GM04503 (cell line): ENCODE measurements at regions not wholly inside any gene's neighbourhood (a gene's known extent, or its start where the extent isn't known, plus 50 kb on each side); places are given as distances from the start of the nearest gene placed in this dataset.
"Not testable (repeated sequence)": the region's sequence is repeated elsewhere in the genome, so short reads cannot be mapped to it uniquely, and the experiment has no call there.

Experiments
- DNase-seq: peaks from one replicate; pipeline ENCODE4 v3.0.0-alpha.2; 2012; ENCODE audit warnings: low read depth

DNA sequence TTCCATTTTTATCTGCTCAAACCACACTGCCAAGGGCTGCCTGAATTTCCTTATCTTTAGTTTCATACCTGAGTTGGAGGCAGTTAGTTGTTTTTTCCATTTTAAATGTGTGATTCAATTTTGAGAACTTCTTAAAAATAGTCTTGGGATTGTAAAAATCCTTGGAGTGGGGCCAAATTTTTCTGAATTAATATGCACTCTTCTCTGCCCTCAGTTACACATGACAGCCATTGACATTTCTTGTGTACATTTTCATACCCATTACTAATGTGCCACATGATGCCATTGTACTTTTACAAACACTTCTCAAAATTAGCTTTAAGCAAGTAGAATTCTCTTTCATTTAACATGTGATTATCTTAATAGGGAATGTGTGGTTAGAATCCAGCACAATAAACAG lies 141.7 kb downstream of the C3orf38 start:
- DNase-seq, result no peak

DNA sequence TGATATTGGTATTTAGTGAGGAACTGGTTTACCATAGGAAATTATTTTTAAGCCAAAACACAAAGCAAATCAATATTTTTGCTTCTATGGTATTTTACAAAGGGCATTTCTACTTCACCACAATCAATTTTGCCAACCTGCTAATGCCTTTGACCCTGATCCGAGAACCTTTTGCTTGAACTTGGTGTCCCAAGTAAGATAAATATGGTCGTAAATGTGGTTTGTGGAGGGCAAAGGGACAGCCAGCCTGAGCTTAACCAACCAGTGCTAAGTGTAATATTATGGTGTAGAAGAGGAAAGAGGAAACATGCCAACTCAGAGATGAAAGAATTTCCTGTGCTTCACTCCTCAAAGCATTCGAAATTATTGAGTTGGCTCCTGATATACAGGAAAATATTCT lies 148.4 kb downstream of the C3orf38 start:
- DNase-seq, result no peak

DNA sequence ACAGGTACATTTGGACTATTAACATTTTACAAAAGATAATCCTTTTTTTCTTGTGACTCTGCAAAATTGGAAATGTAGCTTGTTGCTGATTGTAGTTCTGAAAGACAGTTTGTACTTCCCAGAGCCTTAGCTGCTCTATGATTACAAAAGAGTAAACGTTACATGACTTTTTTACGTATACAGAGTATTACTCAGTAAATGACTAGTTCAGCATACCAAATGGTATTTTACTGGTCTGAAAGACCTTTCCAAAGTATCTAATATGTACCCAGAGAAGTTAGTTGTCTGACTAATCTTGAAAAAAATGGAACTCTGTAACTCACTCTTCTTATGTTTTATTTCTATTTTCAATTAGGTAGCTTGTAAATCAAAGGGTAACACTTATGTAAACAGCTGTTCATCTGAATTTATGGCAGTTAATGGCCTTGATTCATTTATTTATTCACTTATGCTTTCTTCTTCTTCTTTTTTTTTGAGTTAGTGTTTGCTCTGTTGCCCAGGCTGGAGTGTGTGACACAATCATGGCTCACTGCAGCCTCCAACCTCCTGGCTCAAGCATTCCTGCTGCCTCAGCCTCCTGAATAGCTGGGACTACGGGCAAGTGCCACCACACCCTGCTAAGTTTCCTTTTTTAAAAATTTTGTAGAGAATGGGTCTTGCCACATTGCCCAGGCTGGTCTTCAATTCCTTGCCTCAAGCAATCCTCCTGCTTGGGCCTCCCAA lies 151.7 kb downstream of the C3orf38 start:
- DNase-seq, result no peak

DNA sequence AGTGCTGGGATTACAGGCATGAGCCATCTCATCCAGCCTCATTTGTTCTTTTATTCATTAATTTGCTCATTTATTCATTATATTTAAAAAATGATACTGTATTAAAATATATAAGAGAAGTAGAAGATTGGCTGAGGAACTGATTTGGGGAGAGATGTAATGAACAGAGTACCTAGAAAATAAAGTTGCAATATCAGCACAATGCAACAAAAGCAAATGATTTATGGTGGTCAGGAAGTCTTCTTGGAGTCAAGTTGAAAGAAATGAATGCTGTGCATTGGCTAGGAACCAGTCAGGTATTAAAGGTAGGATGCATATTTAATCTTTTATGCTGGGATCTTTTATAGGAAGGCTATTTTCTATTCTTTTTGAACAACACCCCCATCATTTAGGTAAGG lies 152.2 kb downstream of the C3orf38 start:
- DNase-seq, result no peak

DNA sequence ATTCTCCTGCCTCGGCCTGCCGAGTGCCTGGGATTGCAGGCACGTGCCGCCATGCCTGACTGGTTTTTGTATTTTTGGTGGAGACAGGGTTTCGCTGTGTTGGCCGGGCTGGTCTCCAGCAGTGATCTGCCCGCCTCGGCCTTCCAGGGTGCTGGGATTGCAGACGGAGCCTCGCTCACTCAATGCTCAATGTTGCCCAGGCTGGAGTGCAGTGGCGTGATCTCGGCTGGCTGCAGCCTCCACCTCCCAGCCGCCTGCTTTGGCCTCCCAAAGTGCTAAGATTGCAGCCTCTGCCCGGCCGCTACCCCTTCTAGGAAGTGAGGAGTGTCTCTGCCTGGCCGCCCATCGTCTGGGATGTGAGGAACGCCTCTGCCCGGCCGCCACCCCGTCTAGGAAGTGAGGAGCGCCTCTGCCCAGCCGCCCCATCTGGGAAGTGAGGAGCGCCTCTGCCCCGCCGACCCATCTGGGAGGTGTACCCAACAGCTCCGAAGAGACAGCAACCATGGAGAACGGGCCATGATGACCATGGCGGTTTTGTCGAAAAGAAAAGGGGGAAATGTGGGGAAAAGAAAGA lies 153.7 kb downstream of the C3orf38 start:
- DNase-seq, result not testable (repeated sequence)

DNA sequence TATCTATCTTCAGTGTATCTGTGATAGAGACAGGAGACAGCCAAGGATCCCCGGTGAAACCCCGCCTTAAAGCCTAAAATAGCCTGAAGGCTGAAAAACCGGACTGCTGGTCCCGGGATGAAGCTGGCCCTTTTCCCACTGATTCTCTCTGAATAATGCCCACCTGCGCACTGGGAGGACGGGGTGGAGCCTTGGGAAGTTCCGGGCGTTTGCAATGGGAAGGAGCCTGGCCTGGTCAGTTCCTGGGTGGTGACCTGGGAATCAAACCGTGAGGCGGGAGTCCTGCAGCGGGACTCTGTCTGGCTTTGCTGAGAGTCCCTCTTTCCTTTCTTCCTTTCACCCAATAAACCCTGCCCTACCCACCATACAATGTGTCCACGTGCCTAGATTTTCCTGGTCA lies 157.9 kb downstream of the C3orf38 start:
- DNase-seq, result no peak

DNA sequence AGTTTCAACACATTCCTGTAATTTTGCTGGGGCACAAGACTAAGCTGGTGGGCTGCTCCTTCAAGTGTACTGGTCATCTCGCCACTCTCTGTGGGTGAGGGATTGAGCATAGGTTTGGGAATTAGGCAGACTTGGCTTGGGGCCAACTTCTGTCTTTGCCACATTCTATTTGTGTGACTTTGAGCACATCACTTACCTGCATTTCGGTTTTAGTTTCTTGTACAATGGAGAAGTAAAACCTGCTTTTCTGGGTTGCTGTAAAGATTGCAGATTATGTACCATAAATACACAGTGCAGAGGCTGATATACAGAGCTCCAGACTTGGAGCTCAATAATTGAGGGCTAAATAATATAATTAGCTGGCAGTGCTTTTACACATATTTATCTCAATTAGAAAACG lies 162.1 kb downstream of the C3orf38 start:
- DNase-seq, result no peak

DNA sequence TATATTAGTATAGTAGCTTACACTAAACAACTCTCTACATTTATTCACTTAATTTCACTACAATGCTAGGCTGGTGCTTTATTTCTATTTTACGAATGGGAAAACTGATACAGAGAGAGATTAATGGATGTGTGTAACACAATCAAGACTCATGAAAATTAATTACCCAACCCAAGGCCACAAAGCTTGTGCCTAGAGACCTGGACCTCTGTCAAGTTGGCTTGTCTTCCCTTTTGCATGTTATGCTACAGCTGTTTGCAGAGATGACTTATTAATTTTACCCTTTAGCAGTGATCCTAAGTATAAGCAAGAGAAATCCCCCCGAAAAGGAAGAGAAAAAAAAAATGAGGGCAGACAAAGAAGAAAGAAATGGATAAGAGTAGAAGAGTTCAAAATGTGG lies 162.5 kb downstream of the C3orf38 start:
- DNase-seq, result no peak

DNA sequence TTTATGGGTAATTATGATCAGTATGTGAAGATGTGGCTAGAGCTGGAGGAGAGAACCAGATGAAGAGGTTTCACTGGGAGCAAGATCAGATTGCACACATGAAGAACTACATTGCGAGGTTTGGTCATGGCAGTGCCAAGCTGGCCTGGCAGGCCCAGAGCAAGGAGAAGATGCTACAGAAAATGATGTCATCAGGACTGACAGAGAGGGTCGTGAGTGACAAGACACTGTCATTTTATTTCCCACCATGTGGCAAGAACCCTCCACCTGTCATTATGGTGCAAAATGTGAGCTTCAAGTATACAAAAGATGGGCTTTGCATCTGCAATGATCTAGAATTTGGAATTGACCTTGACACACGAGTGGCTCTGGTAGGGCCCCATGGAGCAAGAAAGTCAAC lies 168.3 kb downstream of the C3orf38 start:
- no peak for DNase-seq

DNA sequence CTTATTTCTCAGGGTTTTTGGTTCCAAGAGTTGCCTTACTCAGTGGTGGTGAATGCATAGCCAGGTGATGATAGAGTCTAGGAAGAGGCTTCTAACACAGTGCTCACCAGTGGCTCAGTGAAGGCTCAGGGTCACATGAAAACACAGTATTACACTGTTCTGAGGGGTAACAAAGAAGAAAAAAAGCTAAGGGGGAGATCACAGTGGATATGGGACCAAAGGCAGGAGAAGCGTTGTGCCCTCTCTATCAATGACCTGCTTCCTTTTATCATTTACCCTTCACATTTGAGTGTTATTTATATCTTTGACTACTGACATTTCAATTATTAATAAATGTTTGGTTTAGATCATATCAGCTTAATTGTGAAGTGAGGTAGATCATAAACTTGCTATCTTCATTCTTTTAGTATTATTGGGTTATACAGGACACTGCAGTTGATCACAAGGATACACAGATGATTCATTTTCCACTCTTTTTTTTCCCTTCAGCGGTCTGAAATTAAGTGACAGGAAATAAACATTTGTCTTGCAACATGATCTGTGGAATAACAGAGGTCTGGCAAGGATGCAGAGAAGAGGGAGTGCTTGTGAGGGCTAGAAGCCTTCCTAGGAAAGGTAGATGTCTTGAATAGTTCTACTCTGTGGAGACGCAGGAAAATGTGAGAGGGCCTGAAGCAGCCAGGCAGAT lies 171.7 kb downstream of the C3orf38 start:
- no peak for DNase-seq

DNA sequence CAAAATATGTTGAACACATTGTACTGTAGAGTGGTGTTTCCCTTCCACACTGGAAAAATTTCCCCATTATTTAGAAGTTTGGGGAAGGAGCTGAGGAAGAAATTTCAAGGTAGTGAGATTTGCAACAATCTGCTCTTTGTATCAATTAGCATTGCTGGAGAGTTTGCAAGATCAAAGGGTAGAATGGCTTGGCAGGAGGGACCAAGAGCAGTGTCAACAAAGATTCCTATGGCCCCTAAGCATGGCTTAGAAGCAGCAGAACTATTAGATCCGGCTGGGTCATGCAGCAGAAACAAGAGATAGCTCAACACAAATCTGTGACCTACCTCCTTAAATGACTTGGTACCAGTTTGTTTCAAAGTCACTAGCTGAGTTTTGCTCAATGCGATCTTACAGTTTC lies 175.0 kb downstream of the C3orf38 start:
- DNase-seq, result no peak

DNA sequence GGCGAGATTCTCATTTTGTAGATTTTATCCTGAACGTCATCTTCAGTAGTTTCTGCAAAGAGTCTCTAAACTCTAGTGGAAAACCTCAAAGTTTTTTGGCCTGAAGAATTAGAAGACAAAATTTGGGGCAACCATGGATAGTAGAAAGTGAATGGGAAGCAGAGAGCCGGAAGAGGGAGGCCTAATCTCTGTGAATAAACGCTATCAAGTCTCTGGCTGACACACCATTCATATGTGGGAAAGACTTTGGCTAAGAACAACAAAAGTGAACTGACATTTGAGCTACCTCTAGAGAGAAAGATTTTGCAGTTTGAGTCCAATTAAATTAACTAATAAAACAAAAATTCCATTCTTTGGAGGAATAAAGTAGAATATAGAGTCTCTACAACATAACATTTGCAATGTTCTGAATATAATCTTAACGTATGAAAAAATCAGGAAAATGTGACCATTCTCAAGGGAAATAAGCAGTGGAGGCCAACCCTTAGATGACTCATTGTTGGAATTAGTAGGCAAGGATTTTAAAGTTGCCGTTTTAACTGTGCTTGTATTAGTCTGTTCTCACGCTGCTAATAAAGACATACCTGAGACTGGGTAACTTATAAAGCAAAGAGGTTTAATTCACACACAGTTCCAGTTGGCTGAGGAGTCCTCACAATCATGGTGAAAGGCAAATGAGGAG lies 184.6 kb downstream of the C3orf38 start:
- no peak for DNase-seq

DNA sequence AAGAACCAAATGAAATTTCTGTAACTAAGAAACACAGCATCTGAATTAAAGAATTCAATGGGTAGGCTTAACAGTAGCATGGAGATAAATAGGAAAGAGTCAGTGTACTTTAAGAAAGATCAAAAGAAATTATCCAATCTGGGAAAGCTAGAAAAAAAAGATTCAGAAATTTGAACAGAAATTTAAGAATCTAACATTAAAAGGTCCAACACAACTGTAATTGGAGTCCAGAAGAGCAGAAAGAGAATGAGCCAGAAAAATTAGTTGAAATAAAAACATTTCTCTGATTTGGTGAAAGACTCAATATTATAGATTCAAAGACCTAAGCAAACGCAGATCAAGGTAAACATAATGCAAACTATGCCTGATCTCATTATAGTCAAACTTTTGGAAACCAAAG lies 187.1 kb downstream of the C3orf38 start:
- DNase-seq, result no peak

DNA sequence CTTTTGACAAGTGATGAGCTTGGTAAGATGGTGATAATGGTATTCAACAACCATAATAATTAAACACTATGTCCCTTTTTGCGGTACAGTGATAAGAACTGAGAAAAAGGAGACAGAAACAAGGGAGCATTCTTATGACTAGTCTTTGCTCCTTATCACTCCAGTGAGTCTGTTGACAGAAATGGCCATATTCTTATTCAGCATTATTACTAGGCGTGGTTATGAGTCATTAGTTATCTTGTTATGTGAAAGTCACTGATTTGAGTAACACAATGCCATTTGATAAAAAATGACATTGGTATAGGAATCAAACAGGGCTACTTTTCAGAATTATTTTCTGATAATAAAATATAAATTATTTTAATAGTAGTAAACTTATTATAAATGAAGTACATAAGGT lies 193.5 kb downstream of the C3orf38 start:
- DNase-seq, result no peak

DNA sequence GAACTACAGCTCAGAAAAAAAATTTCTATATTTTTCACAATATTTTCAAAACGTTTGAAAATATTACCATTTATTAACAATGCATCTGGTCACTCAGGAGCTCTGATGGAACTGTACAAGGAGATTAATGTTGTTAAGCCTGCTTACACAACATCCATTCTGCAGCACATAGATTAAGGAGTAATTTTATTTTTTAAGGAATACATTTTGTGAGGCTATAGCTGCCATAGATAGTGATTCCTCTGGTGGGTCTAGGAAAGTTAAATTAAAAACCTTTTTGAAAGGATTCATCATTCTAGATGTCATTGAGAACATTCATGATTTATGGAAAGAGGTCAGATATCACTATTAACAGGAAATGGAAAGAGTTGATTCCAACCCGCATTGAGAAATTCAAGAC lies 196.9 kb downstream of the C3orf38 start:
- DNase-seq, result no peak

DNA sequence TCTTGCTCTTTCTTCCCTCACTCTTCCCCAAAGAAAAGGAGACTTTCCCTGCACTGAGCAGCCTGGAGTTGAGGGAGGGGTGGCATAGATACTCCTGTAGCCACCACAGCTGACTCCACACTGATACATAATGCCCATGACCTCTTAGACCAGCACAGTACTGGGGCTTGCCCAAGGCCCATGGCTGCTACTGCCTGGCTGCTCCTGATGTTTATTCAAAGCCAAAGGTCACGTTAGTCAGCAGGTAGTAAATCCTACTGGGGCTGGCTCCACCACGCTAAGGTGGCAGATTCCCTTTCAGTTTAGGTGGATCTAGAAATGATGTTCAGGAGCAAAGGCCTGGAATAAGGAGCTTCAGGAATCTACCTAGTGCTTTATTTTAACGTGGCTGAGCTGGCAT lies 212.7 kb downstream of the C3orf38 start:
- no peak for DNase-seq

DNA sequence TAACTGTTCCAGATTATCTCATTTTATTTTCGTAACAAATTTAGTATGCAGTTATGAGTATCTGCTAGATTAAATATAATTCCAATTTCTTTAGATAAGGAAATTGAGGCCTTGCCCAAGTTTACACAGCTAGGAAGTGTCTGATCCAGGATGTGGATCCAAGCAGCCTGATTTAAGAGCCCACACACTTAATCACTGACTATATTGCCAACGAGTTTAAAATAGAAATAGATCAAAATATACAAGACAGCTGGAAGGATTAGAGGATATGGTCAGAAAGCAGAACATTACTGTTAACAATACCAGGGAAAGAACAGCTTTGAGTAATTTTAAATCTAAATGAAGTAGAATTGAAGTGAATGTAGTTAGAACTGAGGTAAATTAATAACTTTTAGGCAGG lies 215.2 kb downstream of the C3orf38 start:
- DNase-seq, result no peak

DNA sequence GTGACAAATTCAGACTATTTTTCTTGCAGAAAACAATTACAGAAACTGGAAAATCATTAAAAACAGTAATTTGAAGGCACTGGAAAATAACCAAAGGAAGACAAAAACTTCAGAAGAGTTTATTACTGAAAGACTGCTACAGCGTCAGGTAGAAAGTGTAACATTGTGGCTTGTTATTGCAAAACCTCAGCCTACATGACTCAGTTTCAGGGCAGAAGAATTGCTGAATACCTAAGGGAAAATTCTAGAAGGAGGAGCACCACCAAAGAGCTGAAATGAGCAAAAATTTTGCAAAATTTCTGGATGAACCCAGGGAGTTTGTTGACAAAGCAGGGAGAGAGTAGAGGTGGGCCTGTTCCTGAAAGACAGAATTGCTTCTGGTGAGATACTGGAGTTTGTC lies 219.6 kb downstream of the C3orf38 start:
- DNase-seq, result no peak

DNA sequence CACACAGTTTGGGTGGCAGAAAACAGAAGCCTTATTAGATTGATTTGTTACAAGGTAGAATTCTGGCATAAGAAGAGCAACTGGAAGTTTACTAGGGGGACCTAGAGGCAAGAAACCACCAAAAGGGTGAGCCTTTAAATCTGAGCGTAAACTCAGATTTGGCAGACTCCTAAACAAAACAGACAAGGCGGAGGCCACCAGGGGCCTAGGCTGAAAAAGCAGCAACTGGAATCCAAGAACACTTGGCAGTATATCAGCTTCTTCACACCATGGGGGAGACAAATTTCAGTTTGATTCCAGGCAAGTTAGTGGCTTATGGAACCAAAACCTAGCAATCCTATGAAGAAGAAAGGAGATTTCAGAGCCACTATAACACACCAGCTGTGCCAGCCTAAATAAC lies 220.0 kb downstream of the C3orf38 start:
- no peak for DNase-seq

DNA sequence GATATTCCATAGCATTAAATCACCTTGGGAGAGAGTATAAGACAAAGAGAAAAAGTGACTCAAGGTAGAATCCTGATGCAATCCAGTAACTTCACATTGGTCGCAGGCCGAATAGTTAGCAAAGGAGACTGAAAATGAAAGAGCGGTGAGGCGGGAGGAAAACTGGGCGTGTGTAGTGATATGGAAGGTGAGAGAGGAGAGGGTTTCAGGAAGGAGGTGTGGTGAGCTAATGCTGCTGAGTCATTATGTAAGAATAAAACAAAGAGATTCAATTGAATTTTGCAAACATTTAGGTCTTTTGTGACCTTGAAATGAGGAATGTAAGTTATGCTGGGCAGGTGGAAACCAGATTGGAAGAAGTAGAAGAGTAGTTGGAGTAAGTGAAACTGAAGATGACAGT lies 235.3 kb downstream of the C3orf38 start:
- no peak for DNase-seq

DNA sequence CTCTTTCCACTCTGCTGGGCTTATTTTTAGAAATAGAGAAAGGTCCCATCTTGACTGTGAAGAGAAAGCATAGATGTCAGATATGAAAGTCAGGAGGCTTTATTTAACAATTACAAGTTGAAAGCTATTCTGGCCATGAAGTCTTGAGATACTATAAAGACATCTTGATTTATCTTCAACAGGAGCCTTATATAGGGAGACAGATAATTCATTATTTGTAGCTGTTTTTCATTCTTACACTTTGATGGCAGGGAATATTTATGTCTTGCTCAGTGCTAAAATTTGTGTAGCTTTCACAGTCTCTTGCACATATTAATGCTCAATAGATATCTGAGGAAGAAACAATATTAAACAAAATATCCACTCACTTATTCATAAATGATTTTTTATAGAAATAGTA lies 248.8 kb downstream of the C3orf38 start:
- no peak for DNase-seq

DNA sequence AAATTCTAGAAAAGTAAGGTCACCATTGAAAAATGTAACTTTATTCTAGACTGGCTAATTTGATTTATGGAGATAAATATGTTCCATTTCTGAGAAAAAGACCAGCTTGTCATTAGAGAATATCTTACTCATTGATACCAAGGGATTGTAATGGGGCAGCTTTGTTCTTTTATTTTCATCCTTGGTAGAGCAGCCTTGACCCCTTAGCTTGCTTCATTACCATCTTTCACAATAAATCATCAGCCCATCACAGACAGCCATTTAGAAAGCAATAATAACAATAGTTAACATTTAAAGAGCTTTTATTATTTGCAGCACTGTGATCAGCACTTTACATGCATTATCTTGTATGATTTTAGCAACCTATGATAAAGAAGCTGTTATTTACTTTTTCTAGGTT lies 253.6 kb downstream of the C3orf38 start:
- DNase-seq, result no peak

DNA sequence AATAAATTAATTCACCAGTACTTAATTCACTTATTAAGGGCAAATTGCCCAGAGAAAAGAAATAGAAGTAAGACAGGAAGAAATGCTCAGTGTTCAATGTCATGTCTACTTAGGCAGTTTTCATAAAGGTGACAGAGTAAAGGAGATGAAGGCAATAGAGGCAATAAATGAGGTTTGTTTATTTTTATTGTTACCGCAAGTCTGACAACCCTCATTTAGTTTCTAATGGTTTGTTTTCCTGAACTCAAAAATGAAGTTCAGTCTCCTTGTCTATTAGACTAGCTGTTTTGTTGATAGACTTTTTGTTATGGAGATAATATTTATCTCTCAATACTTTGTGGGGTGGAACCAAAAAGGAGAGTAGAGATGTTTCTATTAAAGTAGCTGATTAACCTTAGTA lies 258.3 kb downstream of the C3orf38 start:
- DNase-seq, result no peak
